Glutamatergic neuron (in vitro differentiated cells): ENCODE measurements at regions not wholly inside any gene's neighbourhood (a gene's known extent, or its start where the extent isn't known, plus 50 kb on each side); places are given as distances from the start of the nearest gene placed in this dataset.

Experiments used
- DNase-seq: peaks from one replicate; pipeline ENCODE4 v3.0.0; 2022
- H3K27ac Mint-ChIP-seq: one replicate; pipeline ENCODE4 v1.8.0; 2020; ENCODE audit warnings: mild to moderate bottlenecking, mixed read lengths, inconsistent platforms; ENCODE audit not compliant: unreplicated experiment
- H3K27me3 Mint-ChIP-seq: one replicate; pipeline ENCODE4 v1.8.0; 2020; ENCODE audit warnings: mild to moderate bottlenecking, moderate library complexity, mixed read lengths, inconsistent platforms; ENCODE audit not compliant: unreplicated experiment
- H3K36me3 Mint-ChIP-seq: one replicate; pipeline ENCODE4 v1.8.0; 2020; ENCODE audit warnings: mild to moderate bottlenecking, mixed read lengths, inconsistent platforms; ENCODE audit not compliant: unreplicated experiment
- H3K4me1 Mint-ChIP-seq: one replicate; pipeline ENCODE4 v1.8.0; 2020; ENCODE audit warnings: mild to moderate bottlenecking, low read depth, mixed read lengths, inconsistent platforms; ENCODE audit not compliant: unreplicated experiment
- H3K4me3 Mint-ChIP-seq: one replicate; pipeline ENCODE4 v1.8.0; 2020; ENCODE audit warnings: mild to moderate bottlenecking, mixed read lengths, inconsistent platforms; ENCODE audit not compliant: unreplicated experiment
- H3K9me3 Mint-ChIP-seq: one replicate; pipeline ENCODE4 v1.8.0; 2020; ENCODE audit warnings: mild to moderate bottlenecking, moderate library complexity, mixed read lengths, inconsistent platforms; ENCODE audit not compliant: unreplicated experiment
- CTCF ChIP-seq: fragments of 200-600 bp; sonication (generic); IDR thresholded peaks from one replicate; pipeline ENCODE4 v1.5.0; 2021; ENCODE audit not compliant: partially characterized antibody, unreplicated experiment

GRCh38 chr14:105888784-105889665, 362.6 kb downstream of the TMEM121 start:
- peaks cover 13% of the 10 kb centered on the region for H3K9me3 Mint-ChIP-seq

DNA sequence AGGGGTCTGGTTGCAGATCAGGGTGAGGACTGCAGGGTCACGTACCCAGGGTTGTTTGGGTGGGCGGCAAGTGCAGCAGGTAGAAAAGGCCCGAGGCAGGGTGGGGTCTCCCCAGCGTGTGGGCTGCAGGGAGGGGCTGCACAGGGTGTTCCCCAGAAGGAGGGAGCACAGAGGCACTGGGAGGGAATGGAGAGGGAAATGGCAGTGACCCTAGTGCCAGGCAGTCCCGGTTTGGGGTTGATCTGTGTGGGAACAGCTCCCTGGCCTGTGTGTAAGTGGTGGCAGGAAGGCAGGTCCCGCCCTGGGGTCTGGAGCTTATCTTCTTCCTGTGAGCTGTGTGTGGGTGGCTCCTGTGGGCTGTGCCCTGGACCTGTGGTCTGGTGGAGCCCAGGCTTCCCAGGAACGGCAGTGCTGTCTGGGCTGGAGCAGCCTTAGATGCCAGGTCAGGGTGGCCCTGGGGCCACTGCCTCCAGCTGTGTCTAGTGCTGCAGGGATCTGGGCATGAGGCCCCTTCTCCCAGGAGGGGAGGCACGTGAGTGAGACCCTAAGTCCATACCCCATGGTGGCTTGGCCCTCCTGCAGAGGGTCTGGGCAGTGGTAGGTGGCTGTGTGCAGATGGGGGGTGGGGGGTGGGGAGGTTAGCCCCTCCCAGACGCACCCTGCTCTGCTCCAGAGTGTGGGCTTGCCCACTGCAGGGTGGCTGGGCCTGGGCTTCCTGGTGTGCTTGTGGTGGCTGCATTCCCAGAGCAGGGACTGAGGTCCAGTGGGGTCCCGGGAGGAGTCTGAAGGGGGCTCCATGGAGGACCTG, 363.5 kb downstream of the TMEM121 start:
- Mint-ChIP-seq H3K36me3 (no peaks in the 10 kb centered on the region), H3K4me1 (no peaks in the 10 kb centered on the region), H3K4me3 (no peak overlapping the region), H3K27me3 (peaks cover 7% of the 10 kb centered on the region), H3K27ac (no peak overlapping the region), H3K9me3 (peaks cover 15% of the 10 kb centered on the region)
- no peak for DNase-seq
- no peak for TF ChIP-seq CTCF

More at GRCh38 chr14:105888784-105889665, 362.6 kb downstream of the TMEM121 start:
- H3K4me3 Mint-ChIP-seq, result no peak overlapping the region
- H3K36me3 Mint-ChIP-seq, result no peaks in the 10 kb centered on the region
- H3K27me3 Mint-ChIP-seq, result peaks cover 5% of the 10 kb centered on the region
- no peak overlapping the region for H3K27ac Mint-ChIP-seq
- DNase-seq, result no peak
- no peaks in the 10 kb centered on the region for H3K4me1 Mint-ChIP-seq
- TF ChIP-seq CTCF, result no peak

DNA sequence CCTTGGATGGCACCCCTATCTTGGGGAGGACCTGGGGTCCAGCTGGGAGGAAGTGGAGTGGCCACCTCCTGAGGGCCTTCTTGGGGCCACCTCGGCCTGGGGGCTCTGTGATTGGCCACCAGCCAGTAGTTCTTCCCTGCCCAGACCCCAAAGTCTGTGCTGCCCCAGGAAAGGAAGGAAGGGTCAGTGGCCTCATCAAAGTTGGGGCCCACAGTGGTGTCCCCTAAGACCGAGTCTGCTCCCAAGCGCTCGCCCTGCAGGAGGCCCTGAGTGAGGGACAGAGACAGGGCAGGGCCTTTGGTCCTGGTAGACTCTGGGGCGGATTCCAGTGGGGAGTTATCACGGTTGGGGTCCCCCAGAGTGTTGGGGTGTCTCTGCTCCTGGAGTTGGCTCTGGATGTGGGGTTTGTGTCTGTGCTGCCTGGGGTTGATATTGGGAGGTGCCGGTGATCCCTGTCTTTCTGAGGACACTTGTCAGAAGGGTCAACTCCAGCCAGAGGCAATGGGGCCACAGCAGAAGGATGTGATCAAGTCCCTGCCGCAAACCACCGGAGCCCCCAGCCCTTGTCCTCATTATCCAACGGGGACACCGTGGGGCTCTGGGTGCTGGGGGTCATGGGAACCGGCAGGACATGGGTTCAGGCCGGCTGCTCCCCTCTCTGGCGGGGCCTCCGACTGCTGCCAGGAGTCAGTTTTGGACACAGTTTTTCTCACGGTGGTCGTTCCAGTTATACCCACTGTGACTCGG, 364.3 kb downstream of the TMEM121 start:
- no peak for TF ChIP-seq CTCF
- Mint-ChIP-seq H3K4me1 (no peaks in the 10 kb centered on the region), H3K27me3 (peaks cover 10% of the 10 kb centered on the region), H3K9me3 (peaks cover 13% of the 10 kb centered on the region), H3K4me3 (no peak overlapping the region), H3K36me3 (no peaks in the 10 kb centered on the region), H3K27ac (no peak overlapping the region)
- no peak for DNase-seq

DNA sequence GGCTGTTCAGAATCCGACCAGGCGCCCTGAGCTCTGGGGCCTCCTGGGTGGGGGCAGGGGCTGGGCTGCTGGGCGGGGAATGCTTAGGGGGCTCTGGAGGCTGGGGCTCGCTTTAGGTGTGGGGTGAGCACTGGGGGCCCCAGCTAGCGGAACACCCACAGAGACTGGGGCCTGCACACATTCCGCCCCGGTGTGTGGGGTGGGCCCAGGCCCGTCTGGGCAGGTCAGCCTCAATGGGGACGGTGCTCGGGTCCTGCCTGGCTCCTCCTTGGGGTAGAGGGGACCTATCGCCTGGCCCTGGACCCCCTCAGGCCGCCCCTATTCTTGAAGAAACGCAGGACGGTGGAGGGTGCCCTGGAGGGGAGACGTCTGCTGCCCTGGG, 364.8 kb downstream of the TMEM121 start:
- Mint-ChIP-seq H3K27me3 (peaks cover 10% of the 10 kb centered on the region), H3K9me3 (peaks cover 13% of the 10 kb centered on the region), H3K27ac (no peak overlapping the region), H3K4me1 (no peaks in the 10 kb centered on the region), H3K36me3 (no peaks in the 10 kb centered on the region), H3K4me3 (no peak overlapping the region)
- DNase-seq, result no peak
- TF ChIP-seq CTCF, result no peak
